Thyroid gland (tissue), 4 donors: ENCODE measurements at regions not wholly inside any gene's neighbourhood (a gene's known extent, or its start where the extent isn't known, plus 50 kb on each side); places are given as distances from the start of the nearest gene placed in this dataset.

Experiments
- DNase-seq, 2 donors: peaks; one replicate each; pipeline ENCODE4 v3.0.0-alpha.2; 2019
- H3K27ac ChIP-seq, 3 donors: fragments of 200-600 bp; sonication (generic); 1 replicate in 2 of 3; 2 replicates in 1 of 3; pipeline ENCODE4 v1.5.1; 2016 to 2019; ENCODE audit warnings: mild to moderate bottlenecking in 1 of 3, moderate library complexity in 1 of 3
- H3K27me3 ChIP-seq: fragments of 200-600 bp; sonication (generic); one replicate; pipeline ENCODE4 v1.5.1; 2019
- H3K36me3 ChIP-seq, 2 donors: fragments of 200-600 bp; sonication (generic); one replicate each; pipeline ENCODE4 v1.5.1; 2016 to 2019
- H3K4me1 ChIP-seq, 2 donors: fragments of 200-600 bp; sonication (generic); one replicate each; pipeline ENCODE4 v1.5.1; 2017 to 2019
- H3K4me3 ChIP-seq, 3 donors: fragments of 200-600 bp; sonication (generic); replicated peaks in 1 of 3; 1 replicate in 2 of 3; 2 replicates in 1 of 3; pipeline ENCODE4 v1.5.1; 2016; ENCODE audit warnings: mild to moderate bottlenecking in 1 of 3
- H3K9me3 ChIP-seq: fragments of 200-600 bp; sonication (generic); one replicate; pipeline ENCODE4 v1.5.1; 2017
- CTCF ChIP-seq, 6 experiments: fragments of 200-600 bp in 3 of 6; fragments of 450-650 bp in 3 of 6; sonication (generic) in 3 of 6; IDR thresholded peaks; one replicate each; pipeline ENCODE4 v1.5.1; 2016 to 2019; ENCODE audit warnings: antibody characterized with exemption in 6 of 6, mild to moderate bottlenecking in 2 of 6, inconsistent platforms in 1 of 6, moderate library complexity in 1 of 6
- POLR2A ChIP-seq, 2 donors: fragments of 450-650 bp; IDR thresholded peaks; one replicate each; pipeline ENCODE4 v1.6.1; 2017; ENCODE audit warnings: antibody characterized with exemption in 2 of 2, mild to moderate bottlenecking in 2 of 2, moderate library complexity in 1 of 2
- WGBS, 2 donors: methylation state at CpG; one replicate each; pipeline ENCODE4 v1.1.5; 2017; 5-methylcytosine and 5-hydroxymethylcytosine counted together
- intact Hi-C: fragments of 100-400 bp; cut with DNase I; formaldehyde crosslinking; loops from one replicate; pipeline ENCODE4 v1.15.1; 2023

DNA sequence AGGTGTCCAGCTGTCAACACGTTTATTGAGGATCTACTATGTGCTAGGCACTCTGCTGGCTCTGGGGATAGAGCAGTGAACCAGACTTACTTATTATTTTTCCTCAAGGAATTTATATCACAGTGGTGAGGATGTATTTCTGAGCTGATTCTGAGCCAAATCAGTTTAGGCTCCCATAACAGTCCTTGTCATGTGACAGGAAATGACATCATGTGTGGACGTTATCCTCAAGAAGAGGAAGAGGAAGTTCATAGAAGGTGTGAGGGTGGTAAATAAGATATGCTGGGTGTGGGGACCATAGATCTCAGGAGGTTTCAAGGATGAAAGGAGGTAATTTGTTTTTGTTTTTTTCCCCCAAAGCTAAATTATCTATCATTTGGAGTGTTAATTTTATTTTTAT lies 873.5 kb upstream of the EEF2KMT start:
- Histone ChIP-seq H3K27me3 (no peaks in the 10 kb centered on the region), H3K36me3 (no peaks in the 10 kb centered on the region), H3K4me1 (no peaks in the 10 kb centered on the region), H3K4me3 (no peak overlapping the region), H3K9me3 (no peaks in the 10 kb centered on the region), H3K27ac (no peak overlapping the region)
- intact Hi-C loops = no loop called here
- no peak for TF ChIP-seq POLR2A (IDR thresholded peaks at IDR 0.05)
- no peak for TF ChIP-seq CTCF (IDR thresholded peaks at IDR 0.05)
- no peak for DNase-seq
- WGBS, 2 donors = 66 to 80% methylated on average over 2 of the region's 2 CpGs

DNA sequence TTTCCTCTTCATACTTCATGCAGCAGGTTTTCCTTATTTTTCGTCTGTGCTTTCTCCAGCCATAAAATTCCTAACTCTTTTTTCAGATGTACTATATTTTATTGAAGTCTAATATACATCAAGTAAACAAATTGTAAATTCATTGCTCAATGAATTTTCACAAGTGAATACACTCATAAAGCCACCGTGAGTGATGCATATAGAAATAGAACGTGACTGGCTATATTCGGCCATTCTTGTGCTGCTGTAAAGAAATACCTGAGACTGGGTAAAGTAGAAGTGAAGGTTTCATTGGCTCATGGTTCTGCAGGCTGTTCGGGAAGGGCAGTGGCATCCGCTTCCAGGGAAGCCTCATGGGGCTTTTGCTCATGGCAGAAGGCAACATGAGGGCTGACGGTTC lies 868.4 kb upstream of the EEF2KMT start:
- TF ChIP-seq POLR2A (IDR thresholded peaks at IDR 0.05) (no peak), CTCF (IDR thresholded peaks at IDR 0.05) (no peak)
- 80 to 83% methylated on average over 7 of the region's 7 CpGs for WGBS, 2 donors
- Histone ChIP-seq H3K27ac (no peak overlapping the region), H3K36me3 (no peaks in the 10 kb centered on the region), H3K27me3 (no peaks in the 10 kb centered on the region), H3K9me3 (no peaks in the 10 kb centered on the region), H3K4me1 (no peaks in the 10 kb centered on the region), H3K4me3 (no peak overlapping the region)
- intact Hi-C loops = no loop called here
- no peak for DNase-seq

DNA sequence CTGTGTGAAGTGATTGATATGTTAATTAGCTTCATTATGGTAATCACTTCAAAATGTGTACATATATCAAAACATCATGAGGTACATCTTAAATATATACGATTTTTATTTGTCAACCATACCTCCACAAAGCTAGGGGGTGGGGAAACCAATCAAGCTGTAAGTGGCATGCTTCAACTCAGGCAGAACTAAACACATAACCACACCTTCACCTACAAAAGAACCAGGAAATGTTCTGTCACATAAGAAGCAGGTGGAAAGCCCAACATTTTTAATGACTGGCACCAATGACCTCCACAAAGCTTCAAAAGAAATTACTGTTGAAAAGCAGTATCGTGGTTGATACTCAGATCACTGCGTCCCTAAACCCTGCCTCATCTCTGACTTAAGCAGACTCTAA lies 867.7 kb upstream of the EEF2KMT start:
- no peaks in the 10 kb centered on the region for H3K27me3 ChIP-seq
- no peaks in the 10 kb centered on the region for H3K36me3 ChIP-seq
- intact Hi-C loops = no loop called here
- WGBS, 2 donors = 81 to 89% methylated on average over 3 of the region's 3 CpGs
- DNase-seq = no peak
- H3K27ac ChIP-seq = no peak overlapping the region
- H3K4me3 ChIP-seq = no peak overlapping the region
- no peaks in the 10 kb centered on the region for H3K4me1 ChIP-seq
- H3K9me3 ChIP-seq = no peaks in the 10 kb centered on the region
- TF ChIP-seq POLR2A (IDR thresholded peaks at IDR 0.05) (no peak), CTCF (IDR thresholded peaks at IDR 0.05) (no peak)

DNA sequence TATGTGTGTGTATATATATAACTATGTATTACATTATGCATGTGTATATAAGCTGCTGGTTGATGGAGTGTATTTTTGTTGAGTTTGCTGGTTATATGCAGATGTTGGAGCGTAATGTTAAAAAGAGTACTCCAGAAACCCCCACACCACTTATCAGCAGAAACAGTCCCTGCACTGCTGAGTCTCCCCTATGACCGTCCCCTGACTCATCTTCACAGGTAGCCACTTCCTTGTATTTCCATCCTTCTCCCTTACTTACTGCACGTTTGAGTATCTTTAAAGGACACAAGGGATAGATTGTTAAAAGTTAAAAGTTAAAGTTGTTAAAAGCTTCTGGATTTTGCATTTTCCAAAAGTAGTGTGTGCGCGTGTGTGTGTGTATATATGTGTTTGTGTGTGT lies 853.9 kb upstream of the EEF2KMT start:
- WGBS, 2 donors = 89% methylated on average over 5 of the region's 5 CpGs
- intact Hi-C loops = no loop called here
- no peaks in the 10 kb centered on the region for H3K36me3 ChIP-seq

DNA sequence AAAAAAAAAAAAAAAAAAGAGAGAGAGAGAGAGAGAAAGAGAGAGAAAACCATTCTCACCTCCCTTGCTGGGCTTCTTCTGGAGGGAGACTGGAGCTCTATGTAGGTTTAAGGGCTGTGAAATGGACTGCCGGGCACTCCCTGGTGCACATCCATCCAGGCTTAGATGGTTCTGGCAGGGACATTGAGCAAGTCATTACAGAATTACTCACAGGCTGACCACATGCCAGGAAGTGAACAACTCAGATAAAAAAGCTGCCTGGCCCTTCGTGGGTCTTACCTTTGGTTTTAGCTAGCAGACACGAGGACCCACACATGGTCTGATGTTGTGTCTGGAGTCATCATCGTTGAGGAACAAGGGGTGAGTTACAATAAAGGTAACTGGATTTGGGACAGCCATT lies 847.4 kb upstream of the EEF2KMT start:
- H3K4me1 ChIP-seq = no peaks in the 10 kb centered on the region
- H3K36me3 ChIP-seq = no peaks in the 10 kb centered on the region
- 77 to 80% methylated on average over 4 of the region's 4 CpGs for WGBS, 2 donors
- no peak for DNase-seq
- no peak overlapping the region for H3K4me3 ChIP-seq
- H3K9me3 ChIP-seq = no peaks in the 10 kb centered on the region
- intact Hi-C loops = no loop called here
- no peak overlapping the region for H3K27ac ChIP-seq
- TF ChIP-seq CTCF (IDR thresholded peaks at IDR 0.05) (no peak), POLR2A (IDR thresholded peaks at IDR 0.05) (no peak)
- no peaks in the 10 kb centered on the region for H3K27me3 ChIP-seq

More for the DNA sequence above, 853.9 kb upstream of the EEF2KMT start:
- no peak for DNase-seq
- Histone ChIP-seq H3K27me3 (no peaks in the 10 kb centered on the region), H3K9me3 (no peaks in the 10 kb centered on the region), H3K4me3 (no peak overlapping the region), H3K27ac (no peak overlapping the region), H3K4me1 (no peaks in the 10 kb centered on the region)
- no peak for TF ChIP-seq POLR2A (IDR thresholded peaks at IDR 0.05)

DNA sequence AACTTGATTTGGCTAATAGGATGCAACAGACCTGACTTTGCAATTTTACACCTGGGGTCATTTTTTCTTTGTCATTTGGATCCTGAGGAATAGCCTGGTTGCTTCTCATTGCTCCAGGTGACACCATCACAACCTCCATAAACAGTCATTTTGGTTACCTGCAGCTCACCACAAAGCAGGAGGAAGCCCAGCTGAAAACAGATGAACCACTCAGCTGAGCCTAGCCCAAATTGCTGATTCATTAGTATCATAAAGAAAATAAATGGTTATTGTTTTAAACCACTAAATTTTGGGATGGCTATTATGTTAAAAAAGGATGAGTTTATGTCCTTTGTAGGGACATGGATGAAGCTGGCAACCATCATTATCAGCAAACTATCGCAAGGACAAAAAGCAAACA lies 841.0 kb upstream of the EEF2KMT start:
- Histone ChIP-seq H3K27me3 (no peaks in the 10 kb centered on the region), H3K36me3 (no peaks in the 10 kb centered on the region), H3K27ac (no peak overlapping the region), H3K4me1 (no peaks in the 10 kb centered on the region), H3K9me3 (no peaks in the 10 kb centered on the region), H3K4me3 (no peak overlapping the region)
- no peak for DNase-seq
- no peak for TF ChIP-seq POLR2A (IDR thresholded peaks at IDR 0.05)
- TF ChIP-seq CTCF (IDR thresholded peaks at IDR 0.05) = no peak
- intact Hi-C loops = no loop called here
- WGBS, 2 donors = 89 to 94% methylated on average over 1 of the region's 1 CpG
